ENCODE measurements at regions not wholly inside any gene's neighbourhood (a gene's known extent, or its start where the extent isn't known, plus 50 kb on each side); places are given as distances from the start of the nearest gene placed in this dataset.

- no peaks in the 10 kb centered on the region for H3K27me3 ChIP-seq (replicated peaks; ENCODE audit: control insufficient read depth, insufficient read depth, low read length, poor library complexity, severe bottlenecking)
- H3K4me1 ChIP-seq (ENCODE audit: control insufficient read depth, insufficient read depth, low read length, poor library complexity, severe bottlenecking): no peaks in the 10 kb centered on the region
- no peaks in the 10 kb centered on the region for H3K36me3 ChIP-seq (ENCODE audit: control insufficient read depth, insufficient read depth, low read length)
- DNase-seq: no peak
- H3K27ac ChIP-seq (ENCODE audit: insufficient read depth, low read length, poor library complexity, severe bottlenecking): no peak overlapping the region
- no peak overlapping the region for H3K4me3 ChIP-seq (ENCODE audit: insufficient read depth, low read depth, low read length, poor library complexity, severe bottlenecking)
- H3K9me3 ChIP-seq (ENCODE audit: control insufficient read depth, low read length): no peaks in the 10 kb centered on the region
These were observed 217.0 kb downstream of the TLE3 start for GRCh38 chr15:69880571-69881301.

- H3K4me3 ChIP-seq (ENCODE audit: insufficient read depth, low read depth, low read length, poor library complexity, severe bottlenecking): no peak overlapping the region
- no peaks in the 10 kb centered on the region for H3K9me3 ChIP-seq (ENCODE audit: control insufficient read depth, low read length)
- H3K27ac ChIP-seq (ENCODE audit: insufficient read depth, low read length, poor library complexity, severe bottlenecking): no peak overlapping the region
- no peak for DNase-seq
- H3K27me3 ChIP-seq (replicated peaks; ENCODE audit: control insufficient read depth, insufficient read depth, low read length, poor library complexity, severe bottlenecking): no peaks in the 10 kb centered on the region
- no peaks in the 10 kb centered on the region for H3K36me3 ChIP-seq (ENCODE audit: control insufficient read depth, insufficient read depth, low read length)
- no peaks in the 10 kb centered on the region for H3K4me1 ChIP-seq (ENCODE audit: control insufficient read depth, insufficient read depth, low read length, poor library complexity, severe bottlenecking)
These were observed 216.4 kb downstream of the TLE3 start for GRCh38 chr15:69881302-69881670.

GRCh38 chr15:69881766-69882165, 216.0 kb downstream of the TLE3 start:
- Histone ChIP-seq H3K27ac (ENCODE audit: insufficient read depth, low read length, poor library complexity, severe bottlenecking) (no peak overlapping the region), H3K27me3 (replicated peaks; ENCODE audit: control insufficient read depth, insufficient read depth, low read length, poor library complexity, severe bottlenecking) (no peaks in the 10 kb centered on the region), H3K4me3 (ENCODE audit: insufficient read depth, low read depth, low read length, poor library complexity, severe bottlenecking) (no peak overlapping the region), H3K9me3 (ENCODE audit: control insufficient read depth, low read length) (no peaks in the 10 kb centered on the region), H3K4me1 (ENCODE audit: control insufficient read depth, insufficient read depth, low read length, poor library complexity, severe bottlenecking) (no peaks in the 10 kb centered on the region), H3K36me3 (ENCODE audit: control insufficient read depth, insufficient read depth, low read length) (no peaks in the 10 kb centered on the region)
- DNase-seq: no peak

DNA sequence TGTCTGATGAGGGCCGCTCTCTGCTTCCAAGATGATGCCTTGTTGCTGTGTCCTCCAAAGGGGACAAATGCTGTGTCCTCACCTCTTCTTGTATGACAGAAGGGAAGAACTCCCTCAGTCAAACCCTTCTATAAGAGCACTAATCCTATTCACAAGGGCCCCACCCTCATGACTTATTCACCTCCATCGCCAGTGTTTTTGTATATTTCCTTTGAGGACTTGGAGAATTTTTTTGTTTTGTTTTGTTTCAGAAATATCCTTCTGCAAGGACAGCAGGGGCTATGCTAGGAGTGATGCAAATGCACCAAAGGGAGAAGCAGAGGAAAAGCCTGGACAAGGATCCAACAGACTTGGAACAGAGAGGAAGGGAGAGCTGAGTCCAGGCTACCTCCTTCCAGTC, 214.4 kb downstream of the TLE3 start:
- no peak overlapping the region for H3K4me3 ChIP-seq (ENCODE audit: insufficient read depth, low read depth, low read length, poor library complexity, severe bottlenecking)
- no peaks in the 10 kb centered on the region for H3K9me3 ChIP-seq (ENCODE audit: control insufficient read depth, low read length)
- H3K4me1 ChIP-seq (ENCODE audit: control insufficient read depth, insufficient read depth, low read length, poor library complexity, severe bottlenecking): no peaks in the 10 kb centered on the region
- H3K27ac ChIP-seq (ENCODE audit: insufficient read depth, low read length, poor library complexity, severe bottlenecking): no peak overlapping the region
- DNase-seq: no peak
- no peaks in the 10 kb centered on the region for H3K36me3 ChIP-seq (ENCODE audit: control insufficient read depth, insufficient read depth, low read length)
- no peaks in the 10 kb centered on the region for H3K27me3 ChIP-seq (replicated peaks; ENCODE audit: control insufficient read depth, insufficient read depth, low read length, poor library complexity, severe bottlenecking)

- no peaks in the 10 kb centered on the region for H3K27me3 ChIP-seq (replicated peaks; ENCODE audit: control insufficient read depth, insufficient read depth, low read length, poor library complexity, severe bottlenecking)
- H3K4me3 ChIP-seq (ENCODE audit: insufficient read depth, low read depth, low read length, poor library complexity, severe bottlenecking): no peak overlapping the region
- H3K36me3 ChIP-seq (ENCODE audit: control insufficient read depth, insufficient read depth, low read length): no peaks in the 10 kb centered on the region
- DNase-seq: no peak
- no peaks in the 10 kb centered on the region for H3K9me3 ChIP-seq (ENCODE audit: control insufficient read depth, low read length)
- H3K4me1 ChIP-seq (ENCODE audit: control insufficient read depth, insufficient read depth, low read length, poor library complexity, severe bottlenecking): no peaks in the 10 kb centered on the region
- H3K27ac ChIP-seq (ENCODE audit: insufficient read depth, low read length, poor library complexity, severe bottlenecking): no peak overlapping the region
These were observed 212.4 kb downstream of the TLE3 start for GRCh38 chr15:69885173-69885955.

- Histone ChIP-seq H3K9me3 (ENCODE audit: control insufficient read depth, low read length) (no peaks in the 10 kb centered on the region), H3K4me3 (ENCODE audit: insufficient read depth, low read depth, low read length, poor library complexity, severe bottlenecking) (no peak overlapping the region), H3K27me3 (replicated peaks; ENCODE audit: control insufficient read depth, insufficient read depth, low read length, poor library complexity, severe bottlenecking) (no peaks in the 10 kb centered on the region), H3K36me3 (ENCODE audit: control insufficient read depth, insufficient read depth, low read length) (no peaks in the 10 kb centered on the region), H3K27ac (ENCODE audit: insufficient read depth, low read length, poor library complexity, severe bottlenecking) (no peak overlapping the region), H3K4me1 (ENCODE audit: control insufficient read depth, insufficient read depth, low read length, poor library complexity, severe bottlenecking) (no peaks in the 10 kb centered on the region)
- no peak for DNase-seq
These were observed 210.7 kb downstream of the TLE3 start for GRCh38 chr15:69887009-69887408.

- Histone ChIP-seq H3K27me3 (replicated peaks; ENCODE audit: control insufficient read depth, insufficient read depth, low read length, poor library complexity, severe bottlenecking) (no peaks in the 10 kb centered on the region), H3K9me3 (ENCODE audit: control insufficient read depth, low read length) (no peaks in the 10 kb centered on the region), H3K36me3 (ENCODE audit: control insufficient read depth, insufficient read depth, low read length) (no peaks in the 10 kb centered on the region), H3K4me1 (ENCODE audit: control insufficient read depth, insufficient read depth, low read length, poor library complexity, severe bottlenecking) (no peaks in the 10 kb centered on the region), H3K4me3 (ENCODE audit: insufficient read depth, low read depth, low read length, poor library complexity, severe bottlenecking) (no peak overlapping the region), H3K27ac (ENCODE audit: insufficient read depth, low read length, poor library complexity, severe bottlenecking) (no peak overlapping the region)
- no peak for DNase-seq
These were observed 210.2 kb downstream of the TLE3 start for GRCh38 chr15:69887553-69887952.

GRCh38 chr15:69888406-69888805, 209.3 kb downstream of the TLE3 start:
- DNase-seq: no peak
- H3K27me3 ChIP-seq (replicated peaks; ENCODE audit: control insufficient read depth, insufficient read depth, low read length, poor library complexity, severe bottlenecking): no peaks in the 10 kb centered on the region
- H3K4me3 ChIP-seq (ENCODE audit: insufficient read depth, low read depth, low read length, poor library complexity, severe bottlenecking): no peak overlapping the region
- H3K9me3 ChIP-seq (ENCODE audit: control insufficient read depth, low read length): no peaks in the 10 kb centered on the region
- no peak overlapping the region for H3K27ac ChIP-seq (ENCODE audit: insufficient read depth, low read length, poor library complexity, severe bottlenecking)
- no peaks in the 10 kb centered on the region for H3K4me1 ChIP-seq (ENCODE audit: control insufficient read depth, insufficient read depth, low read length, poor library complexity, severe bottlenecking)
- no peaks in the 10 kb centered on the region for H3K36me3 ChIP-seq (ENCODE audit: control insufficient read depth, insufficient read depth, low read length)

- H3K4me1 ChIP-seq (ENCODE audit: control insufficient read depth, insufficient read depth, low read length, poor library complexity, severe bottlenecking): no peaks in the 10 kb centered on the region
- H3K36me3 ChIP-seq (ENCODE audit: control insufficient read depth, insufficient read depth, low read length): no peaks in the 10 kb centered on the region
- no peak overlapping the region for H3K27ac ChIP-seq (ENCODE audit: insufficient read depth, low read length, poor library complexity, severe bottlenecking)
- no peak overlapping the region for H3K4me3 ChIP-seq (ENCODE audit: insufficient read depth, low read depth, low read length, poor library complexity, severe bottlenecking)
- no peaks in the 10 kb centered on the region for H3K9me3 ChIP-seq (ENCODE audit: control insufficient read depth, low read length)
- no peaks in the 10 kb centered on the region for H3K27me3 ChIP-seq (replicated peaks; ENCODE audit: control insufficient read depth, insufficient read depth, low read length, poor library complexity, severe bottlenecking)
- DNase-seq: no peak
These were observed 206.6 kb downstream of the TLE3 start for GRCh38 chr15:69891070-69891536.

- no peak for DNase-seq
- Histone ChIP-seq H3K27ac (ENCODE audit: insufficient read depth, low read length, poor library complexity, severe bottlenecking) (no peak overlapping the region), H3K9me3 (ENCODE audit: control insufficient read depth, low read length) (no peaks in the 10 kb centered on the region), H3K4me3 (ENCODE audit: insufficient read depth, low read depth, low read length, poor library complexity, severe bottlenecking) (no peak overlapping the region), H3K27me3 (replicated peaks; ENCODE audit: control insufficient read depth, insufficient read depth, low read length, poor library complexity, severe bottlenecking) (no peaks in the 10 kb centered on the region), H3K36me3 (ENCODE audit: control insufficient read depth, insufficient read depth, low read length) (no peaks in the 10 kb centered on the region), H3K4me1 (ENCODE audit: control insufficient read depth, insufficient read depth, low read length, poor library complexity, severe bottlenecking) (no peaks in the 10 kb centered on the region)
These were observed 206.1 kb downstream of the TLE3 start for GRCh38 chr15:69891606-69892005.
